ENCODE measurements at regions not wholly inside any gene's neighbourhood (a gene's known extent, or its start where the extent isn't known, plus 50 kb on each side); places are given as distances from the start of the nearest gene placed in this dataset.

- TF ChIP-seq CTCF (IDR thresholded peaks at IDR 0.05; ENCODE audit: low read depth, low read length), result no peak
These were observed 426.4 kb upstream of the RGMA start for GRCh38 chr15:93515256-93516051.

GRCh38 chr15:93506646-93507045 lies 417.6 kb upstream of the RGMA start:
- TF ChIP-seq CTCF (IDR thresholded peaks at IDR 0.05; ENCODE audit: low read depth, low read length), result no peak

More at GRCh38 chr15:93515256-93516051, 426.4 kb upstream of the RGMA start:
- DNase-seq (ENCODE audit: extremely low read depth, low read depth), result no peak

GRCh38 chr15:93505506-93505905 lies 416.5 kb upstream of the RGMA start:
- no peak for DNase-seq (ENCODE audit: extremely low read depth, low read depth)
- no peak for TF ChIP-seq CTCF (IDR thresholded peaks at IDR 0.05; ENCODE audit: low read depth, low read length)

More at GRCh38 chr15:93506646-93507045, 417.6 kb upstream of the RGMA start:
- DNase-seq (ENCODE audit: extremely low read depth, low read depth), result no peak

GRCh38 chr15:93501946-93502345 lies 412.9 kb upstream of the RGMA start:
- TF ChIP-seq CTCF (IDR thresholded peaks at IDR 0.05; ENCODE audit: low read depth, low read length), result no peak
- no peak for DNase-seq (ENCODE audit: extremely low read depth, low read depth)

- no peak for DNase-seq (ENCODE audit: extremely low read depth, low read depth)
These were observed 411.1 kb upstream of the RGMA start for GRCh38 chr15:93500155-93500554.

GRCh38 chr15:93497291-93497690 lies 408.3 kb upstream of the RGMA start:
- no peak for TF ChIP-seq CTCF (IDR thresholded peaks at IDR 0.05; ENCODE audit: low read depth, low read length)
- DNase-seq (ENCODE audit: extremely low read depth, low read depth), result no peak

More at GRCh38 chr15:93500155-93500554, 411.1 kb upstream of the RGMA start:
- TF ChIP-seq CTCF (IDR thresholded peaks at IDR 0.05; ENCODE audit: low read depth, low read length), result no peak

GRCh38 chr15:93496888-93497287 lies 407.9 kb upstream of the RGMA start:
- DNase-seq (ENCODE audit: extremely low read depth, low read depth), result no peak
- TF ChIP-seq CTCF (IDR thresholded peaks at IDR 0.05; ENCODE audit: low read depth, low read length), result no peak

Data from AG09319 (cell line).